PFSK-1 (cell line): ENCODE measurements at regions not wholly inside any gene's neighbourhood (a gene's known extent, or its start where the extent isn't known, plus 50 kb on each side); places are given as distances from the start of the nearest gene placed in this dataset.

Source experiments
- FOXP2 ChIP-seq: optimal IDR thresholded peaks from 2 replicates; pipeline ENCODE3; 2011; ENCODE audit warnings: borderline replicate concordance, control low read depth, inconsistent platforms; ENCODE audit not compliant: insufficient read depth; ENCODE audit errors: extremely low read length, extremely low read depth
- POLR2AphosphoS5 ChIP-seq: IDR thresholded peaks from 2 replicates; pipeline ENCODE4 v1.6.1; 2012; ENCODE audit warnings: low read depth, mild to moderate bottlenecking, control low read depth, low read length, moderate library complexity
- SIN3A ChIP-seq: IDR thresholded peaks from 2 replicates; pipeline ENCODE4 v1.6.1; 2012; ENCODE audit warnings: mild to moderate bottlenecking, low read length, moderate library complexity, borderline replicate concordance; ENCODE audit not compliant: insufficient read depth
- TAF1 ChIP-seq: IDR thresholded peaks from 2 replicates; pipeline ENCODE4 v1.6.1; 2012; ENCODE audit warnings: low read length, control low read depth, borderline replicate concordance; ENCODE audit not compliant: insufficient read depth
- TF ChIP-seq, protein P1 (sequence below), 2 experiments: IDR thresholded peaks; 2 replicates each; pipeline versions ENCODE4 v1.6.1 to v1.8.0; 2011 to 2012; ENCODE audit warnings: low read depth in 2 of 2, low read length in 2 of 2, control low read depth in 1 of 2, inconsistent platforms in 1 of 2, mild to moderate bottlenecking in 1 of 2, moderate library complexity in 1 of 2; ENCODE audit not compliant: insufficient read depth in 1 of 2

DNA sequence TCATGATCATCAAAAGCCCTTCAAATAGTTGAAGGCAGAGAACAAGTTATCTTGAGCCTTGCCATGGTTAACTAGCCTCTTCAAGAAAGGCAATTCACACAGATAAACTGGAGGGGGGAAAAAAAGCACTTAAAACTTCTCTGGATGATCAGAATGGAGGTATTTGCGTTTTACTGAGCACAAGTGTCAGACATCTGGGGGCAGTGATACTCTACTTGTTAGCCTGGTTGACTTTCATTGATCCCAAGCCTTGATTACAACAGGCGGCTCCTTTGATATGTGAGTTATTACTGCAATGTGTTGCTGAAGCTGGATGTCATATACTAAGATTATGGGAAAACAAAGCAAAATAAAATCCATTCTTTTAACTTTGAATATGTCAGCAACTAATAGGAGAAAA, 155.0 kb upstream of the HS3ST3A1 start:
- TF ChIP-seq, protein P1, sequence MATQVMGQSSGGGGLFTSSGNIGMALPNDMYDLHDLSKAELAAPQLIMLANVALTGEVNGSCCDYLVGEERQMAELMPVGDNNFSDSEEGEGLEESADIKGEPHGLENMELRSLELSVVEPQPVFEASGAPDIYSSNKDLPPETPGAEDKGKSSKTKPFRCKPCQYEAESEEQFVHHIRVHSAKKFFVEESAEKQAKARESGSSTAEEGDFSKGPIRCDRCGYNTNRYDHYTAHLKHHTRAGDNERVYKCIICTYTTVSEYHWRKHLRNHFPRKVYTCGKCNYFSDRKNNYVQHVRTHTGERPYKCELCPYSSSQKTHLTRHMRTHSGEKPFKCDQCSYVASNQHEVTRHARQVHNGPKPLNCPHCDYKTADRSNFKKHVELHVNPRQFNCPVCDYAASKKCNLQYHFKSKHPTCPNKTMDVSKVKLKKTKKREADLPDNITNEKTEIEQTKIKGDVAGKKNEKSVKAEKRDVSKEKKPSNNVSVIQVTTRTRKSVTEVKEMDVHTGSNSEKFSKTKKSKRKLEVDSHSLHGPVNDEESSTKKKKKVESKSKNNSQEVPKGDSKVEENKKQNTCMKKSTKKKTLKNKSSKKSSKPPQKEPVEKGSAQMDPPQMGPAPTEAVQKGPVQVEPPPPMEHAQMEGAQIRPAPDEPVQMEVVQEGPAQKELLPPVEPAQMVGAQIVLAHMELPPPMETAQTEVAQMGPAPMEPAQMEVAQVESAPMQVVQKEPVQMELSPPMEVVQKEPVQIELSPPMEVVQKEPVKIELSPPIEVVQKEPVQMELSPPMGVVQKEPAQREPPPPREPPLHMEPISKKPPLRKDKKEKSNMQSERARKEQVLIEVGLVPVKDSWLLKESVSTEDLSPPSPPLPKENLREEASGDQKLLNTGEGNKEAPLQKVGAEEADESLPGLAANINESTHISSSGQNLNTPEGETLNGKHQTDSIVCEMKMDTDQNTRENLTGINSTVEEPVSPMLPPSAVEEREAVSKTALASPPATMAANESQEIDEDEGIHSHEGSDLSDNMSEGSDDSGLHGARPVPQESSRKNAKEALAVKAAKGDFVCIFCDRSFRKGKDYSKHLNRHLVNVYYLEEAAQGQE (IDR thresholded peaks at IDR 0.05; ENCODE audit: insufficient read depth in 1 of 2, low read depth in 2 of 2, low read length in 2 of 2): no peak
- TF ChIP-seq SIN3A (no peak), TAF1 (no peak), FOXP2 (no peak), POLR2AphosphoS5 (no peak)

DNA sequence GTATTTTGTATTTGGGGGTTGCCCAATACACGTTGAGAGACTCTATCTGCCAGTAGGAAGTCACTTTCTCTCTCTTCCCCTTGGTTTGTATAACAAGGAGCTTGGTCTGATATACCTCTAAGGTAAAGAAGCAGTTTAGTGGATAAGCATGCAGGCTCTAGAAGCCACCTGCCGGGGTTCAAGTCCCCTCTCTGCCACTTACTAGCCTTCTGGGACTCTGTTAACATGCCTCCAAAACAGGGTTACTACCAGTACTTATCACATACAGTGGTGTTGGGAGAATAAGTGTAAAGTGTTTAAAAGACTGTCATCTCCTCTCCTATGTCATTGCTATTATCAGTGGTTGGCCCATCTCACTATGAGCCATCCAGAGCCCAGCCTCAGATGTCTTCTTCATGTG, 156.1 kb upstream of the HS3ST3A1 start:
- TF ChIP-seq TAF1 (no peak), SIN3A (no peak), FOXP2 (no peak), POLR2AphosphoS5 (no peak)
- TF ChIP-seq, protein P1 (IDR thresholded peaks at IDR 0.05; ENCODE audit: insufficient read depth in 1 of 2, low read depth in 2 of 2, low read length in 2 of 2): no peak

DNA sequence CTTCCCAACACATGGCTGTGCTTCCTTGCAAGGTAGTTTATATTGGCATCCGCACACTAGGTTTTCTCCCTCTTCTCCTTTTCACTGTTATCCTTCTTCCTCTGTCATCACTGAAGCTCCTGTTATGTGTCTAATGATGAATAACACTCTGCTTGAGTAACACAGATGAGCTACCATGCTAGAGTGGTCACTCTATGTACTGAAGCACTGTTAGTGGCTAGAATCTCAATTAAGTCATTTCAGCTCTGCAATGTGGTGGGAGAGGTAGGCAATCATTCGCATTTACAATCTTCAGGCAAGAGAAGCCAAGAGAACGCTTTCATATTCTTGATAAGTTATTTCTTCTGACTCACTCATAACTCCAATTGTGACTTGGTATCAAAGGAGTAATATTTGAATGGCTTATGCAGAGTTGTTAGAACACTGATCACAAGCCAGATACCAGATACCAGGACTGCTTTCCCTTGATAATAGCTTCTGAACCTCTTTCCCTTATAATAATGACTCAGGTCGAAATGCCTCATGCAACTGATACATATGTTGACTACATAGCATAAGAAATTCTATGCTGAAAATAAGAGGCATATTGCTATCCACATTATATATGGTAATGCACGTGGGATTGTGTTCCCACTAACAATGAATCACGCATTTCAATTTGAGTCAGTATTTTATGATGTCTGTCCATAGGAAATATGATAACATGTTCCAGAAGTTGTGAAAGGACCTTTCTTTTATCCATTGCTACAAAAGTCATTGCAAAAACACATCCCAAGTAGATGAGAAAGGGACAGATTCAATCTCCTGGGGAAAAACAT, 158.0 kb upstream of the HS3ST3A1 start:
- TF ChIP-seq, protein P1 (IDR thresholded peaks at IDR 0.05; ENCODE audit: insufficient read depth in 1 of 2, low read depth in 2 of 2, low read length in 2 of 2): no peak
- TF ChIP-seq SIN3A (no peak), FOXP2 (no peak), TAF1 (no peak), POLR2AphosphoS5 (no peak)

DNA sequence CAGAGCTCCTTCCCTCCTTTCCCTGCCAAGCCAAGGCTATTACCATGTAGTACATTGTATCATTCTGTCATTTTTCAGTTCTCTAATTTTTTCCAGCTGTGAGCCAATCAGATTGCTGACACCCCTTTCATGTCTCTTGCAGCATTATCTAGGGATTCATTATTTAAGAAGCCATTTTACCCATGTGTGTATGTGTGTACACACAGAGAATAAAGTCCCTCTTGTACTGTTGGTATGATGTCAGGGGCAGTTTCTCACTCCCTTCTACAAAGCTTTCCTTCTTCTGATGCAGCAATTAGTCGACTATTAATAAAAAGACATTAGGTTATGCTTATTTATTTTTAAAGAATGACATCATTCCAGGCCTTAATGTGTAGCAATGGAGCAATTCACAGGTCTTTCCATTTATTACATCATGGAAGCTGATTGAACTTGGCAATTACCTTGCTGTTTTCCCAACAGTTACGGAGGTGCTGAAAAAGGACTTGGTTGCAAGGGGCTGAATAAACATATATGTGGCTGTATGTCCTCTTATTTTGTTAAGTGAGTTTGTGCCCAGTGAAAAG, 159.4 kb upstream of the HS3ST3A1 start:
- no peak for TF ChIP-seq TAF1
- TF ChIP-seq, protein P1 (IDR thresholded peaks at IDR 0.05; ENCODE audit: insufficient read depth in 1 of 2, low read depth in 2 of 2, low read length in 2 of 2): no peak
- no peak for TF ChIP-seq FOXP2
- no peak for TF ChIP-seq POLR2AphosphoS5
- no peak for TF ChIP-seq SIN3A
